Testis (tissue), 2 donors: ENCODE measurements at regions not wholly inside any gene's neighbourhood (a gene's known extent, or its start where the extent isn't known, plus 50 kb on each side); places are given as distances from the start of the nearest gene placed in this dataset.

Experiments
- CTCF ChIP-seq, 3 experiments: fragments of 450-650 bp in 2 of 3; fragments of 200-600 bp in 1 of 3; sonication (generic) in 1 of 3; IDR thresholded peaks; one replicate each; pipeline ENCODE4 v1.5.1; 2016 to 2019; ENCODE audit warnings: antibody characterized with exemption in 3 of 3, mild to moderate bottlenecking in 2 of 3, moderate library complexity in 1 of 3
- POLR2A ChIP-seq: fragments of 450-650 bp; IDR thresholded peaks from one replicate; pipeline ENCODE4 v1.6.1; 2017; ENCODE audit warnings: antibody characterized with exemption, mild to moderate bottlenecking, moderate library complexity

- TF ChIP-seq CTCF (IDR thresholded peaks at IDR 0.05), result no peak
- TF ChIP-seq POLR2A, result no peak
Observed at GRCh38 chr11:128057786-128058395, 529.5 kb downstream of the ETS1 start.
